Neural progenitor cell (in vitro differentiated cells): ENCODE measurements at regions not wholly inside any gene's neighbourhood (a gene's known extent, or its start where the extent isn't known, plus 50 kb on each side); places are given as distances from the start of the nearest gene placed in this dataset.

Source experiments
- DNase-seq: peaks from one replicate; pipeline ENCODE4 v3.0.0-alpha.2; 2016; ENCODE audit warnings: low spot score
- H2AFZ ChIP-seq: fragments of 200-600 bp; sonication (generic); replicated peaks from 2 replicates; pipeline ENCODE4 v1.6.1; 2016; ENCODE audit warnings: antibody characterized with exemption
- H3F3A ChIP-seq: fragments of 200-600 bp; sonication (generic); 2 replicates; pipeline ENCODE4 v1.6.1; 2016; ENCODE audit warnings: antibody characterized with exemption, low read depth
- H3K27ac ChIP-seq: fragments of 200-600 bp; sonication (generic); 2 replicates; pipeline ENCODE4 v1.5.1; 2016; ENCODE audit warnings: mild to moderate bottlenecking
- H3K27me3 ChIP-seq: fragments of 200-600 bp; sonication (generic); 2 replicates; pipeline ENCODE4 v1.6.1; 2016; ENCODE audit warnings: mild to moderate bottlenecking, moderate library complexity
- H3K36me3 ChIP-seq: fragments of 200-600 bp; sonication (generic); 2 replicates; pipeline ENCODE4 v1.5.1; 2016
- H3K4me1 ChIP-seq: fragments of 200-600 bp; sonication (generic); 2 replicates; pipeline ENCODE4 v1.6.1; 2016; ENCODE audit warnings: mixed run types
- H3K4me2 ChIP-seq: fragments of 200-600 bp; sonication (generic); 2 replicates; pipeline ENCODE4 v1.6.1; 2016
- H3K4me3 ChIP-seq: fragments of 200-600 bp; sonication (generic); 2 replicates; pipeline ENCODE4 v1.5.1; 2016
- H3K79me2 ChIP-seq: fragments of 200-600 bp; sonication (generic); 2 replicates; pipeline ENCODE4 v1.6.1; 2016; ENCODE audit warnings: low read depth
- H3K9ac ChIP-seq: fragments of 200-600 bp; sonication (generic); 2 replicates; pipeline ENCODE4 v1.6.1; 2016
- H3K9me3 ChIP-seq: fragments of 200-600 bp; sonication (generic); 2 replicates; pipeline ENCODE4 v1.5.1; 2016; ENCODE audit warnings: low read depth
- H4K20me1 ChIP-seq: fragments of 200-600 bp; sonication (generic); 2 replicates; pipeline ENCODE4 v1.6.1; 2016; ENCODE audit warnings: low read depth
- H3K27ac Mint-ChIP-seq: 3 replicates; pipeline ENCODE4 v1.8.0; 2021; ENCODE audit warnings: mixed read lengths
- H3K27me3 Mint-ChIP-seq: 2 replicates; pipeline ENCODE4 v1.8.0; 2022; ENCODE audit warnings: low read depth, mild to moderate bottlenecking, inconsistent platforms, moderate library complexity, mixed read lengths; ENCODE audit not compliant: insufficient read depth
- H3K36me3 Mint-ChIP-seq: 3 replicates; pipeline ENCODE4 v1.8.0; 2021; ENCODE audit warnings: mixed read lengths
- H3K4me1 Mint-ChIP-seq: 3 replicates; pipeline ENCODE4 v1.8.0; 2021; ENCODE audit warnings: mixed read lengths
- H3K4me3 Mint-ChIP-seq: 3 replicates; pipeline ENCODE4 v1.8.0; 2021; ENCODE audit warnings: mild to moderate bottlenecking, moderate library complexity, mixed read lengths
- H3K9me3 Mint-ChIP-seq: 3 replicates; pipeline ENCODE4 v1.8.0; 2020; ENCODE audit warnings: mixed read lengths
- EZH2 ChIP-seq: fragments of 200-600 bp; sonication (generic); IDR thresholded peaks from 2 replicates; pipeline ENCODE4 v1.6.1; 2017; ENCODE audit warnings: antibody characterized with exemption, mild to moderate bottlenecking, moderate library complexity
- EZH2phosphoT487 ChIP-seq: fragments of 200-600 bp; sonication (generic); IDR thresholded peaks from 2 replicates; pipeline ENCODE4 v1.6.1; 2017; ENCODE audit warnings: antibody characterized with exemption
- TF ChIP-seq, protein P1 (sequence below): fragments of 200-600 bp; sonication (generic); IDR thresholded peaks from 2 replicates; pipeline ENCODE4 v1.5.1; 2017; ENCODE audit warnings: antibody characterized with exemption, mild to moderate bottlenecking

DNA sequence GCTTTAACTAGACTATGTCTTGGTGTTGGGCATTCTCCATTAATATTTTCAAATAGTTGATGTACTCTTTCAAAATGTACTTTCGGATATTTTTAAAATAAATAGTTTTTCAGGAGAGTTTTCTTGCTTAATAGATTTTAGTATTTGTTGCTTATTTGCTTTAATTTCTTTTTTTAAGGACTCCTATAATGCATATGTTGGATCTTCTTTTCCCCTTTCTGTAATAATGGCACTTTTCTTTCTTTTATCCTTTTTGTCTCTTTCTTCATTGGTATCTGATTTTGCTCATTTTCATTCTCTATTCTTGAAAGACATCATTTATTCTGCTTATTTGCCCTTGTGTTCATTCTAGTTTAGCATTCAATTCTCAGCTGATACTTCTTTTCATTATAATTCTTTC, 791.6 kb downstream of the GALR1 start:
- H4K20me1 ChIP-seq: no peaks in the 10 kb centered on the region
- no peak overlapping the region for H3K27ac ChIP-seq
- no peaks in the 10 kb centered on the region for H3K36me3 ChIP-seq
- no peaks in the 10 kb centered on the region for H3K27me3 Mint-ChIP-seq
- H3K79me2 ChIP-seq: no peaks in the 10 kb centered on the region
- H3K4me1 Mint-ChIP-seq: no peaks in the 10 kb centered on the region
- no peak overlapping the region for H2AFZ ChIP-seq
- H3K4me3 ChIP-seq: no peak overlapping the region
- TF ChIP-seq EZH2phosphoT487: no peak
- no peak for TF ChIP-seq EZH2
- TF ChIP-seq, protein P1, sequence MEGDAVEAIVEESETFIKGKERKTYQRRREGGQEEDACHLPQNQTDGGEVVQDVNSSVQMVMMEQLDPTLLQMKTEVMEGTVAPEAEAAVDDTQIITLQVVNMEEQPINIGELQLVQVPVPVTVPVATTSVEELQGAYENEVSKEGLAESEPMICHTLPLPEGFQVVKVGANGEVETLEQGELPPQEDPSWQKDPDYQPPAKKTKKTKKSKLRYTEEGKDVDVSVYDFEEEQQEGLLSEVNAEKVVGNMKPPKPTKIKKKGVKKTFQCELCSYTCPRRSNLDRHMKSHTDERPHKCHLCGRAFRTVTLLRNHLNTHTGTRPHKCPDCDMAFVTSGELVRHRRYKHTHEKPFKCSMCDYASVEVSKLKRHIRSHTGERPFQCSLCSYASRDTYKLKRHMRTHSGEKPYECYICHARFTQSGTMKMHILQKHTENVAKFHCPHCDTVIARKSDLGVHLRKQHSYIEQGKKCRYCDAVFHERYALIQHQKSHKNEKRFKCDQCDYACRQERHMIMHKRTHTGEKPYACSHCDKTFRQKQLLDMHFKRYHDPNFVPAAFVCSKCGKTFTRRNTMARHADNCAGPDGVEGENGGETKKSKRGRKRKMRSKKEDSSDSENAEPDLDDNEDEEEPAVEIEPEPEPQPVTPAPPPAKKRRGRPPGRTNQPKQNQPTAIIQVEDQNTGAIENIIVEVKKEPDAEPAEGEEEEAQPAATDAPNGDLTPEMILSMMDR: no peak
- H3K27ac Mint-ChIP-seq: no peak overlapping the region
- no peak overlapping the region for H3K4me3 Mint-ChIP-seq
- peaks cover 14% of the 10 kb centered on the region for H3K9me3 ChIP-seq
- H3K36me3 Mint-ChIP-seq: no peaks in the 10 kb centered on the region
- H3K4me1 ChIP-seq: no peaks in the 10 kb centered on the region
- H3K9ac ChIP-seq: no peak overlapping the region
- no peak for DNase-seq
- no peak overlapping the region for H3K4me2 ChIP-seq
- no peaks in the 10 kb centered on the region for H3F3A ChIP-seq
- H3K27me3 ChIP-seq: no peaks in the 10 kb centered on the region
- H3K9me3 Mint-ChIP-seq: peaks cover 13% of the 10 kb centered on the region

DNA sequence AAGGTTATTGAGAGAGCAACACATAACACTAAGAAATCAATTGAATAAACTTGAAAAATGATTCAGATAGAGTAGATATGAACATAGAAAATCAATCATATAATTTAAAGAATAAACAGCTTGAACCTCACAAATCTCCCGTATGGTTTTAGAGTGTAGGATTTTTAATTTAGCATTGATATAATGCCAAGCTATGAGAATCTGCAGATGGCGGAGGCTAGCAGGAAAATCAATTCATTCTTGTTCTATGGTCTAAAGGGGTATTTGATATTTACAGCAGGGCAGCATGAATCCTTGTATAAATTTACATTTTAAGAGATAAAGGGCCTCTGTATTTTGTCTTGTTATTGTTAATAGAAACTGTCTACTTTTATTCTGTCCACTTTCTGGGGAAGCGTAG, 797.0 kb downstream of the GALR1 start:
- Histone ChIP-seq H3K4me3 (no peak overlapping the region), H3K27ac (no peak overlapping the region), H3K4me2 (no peak overlapping the region), H3K9me3 (peaks cover 4% of the 10 kb centered on the region), H3F3A (no peaks in the 10 kb centered on the region), H3K79me2 (no peaks in the 10 kb centered on the region), H2AFZ (no peak overlapping the region), H3K27me3 (no peaks in the 10 kb centered on the region), H3K9ac (no peak overlapping the region), H4K20me1 (no peaks in the 10 kb centered on the region), H3K4me1 (no peaks in the 10 kb centered on the region), H3K36me3 (no peaks in the 10 kb centered on the region)
- Mint-ChIP-seq H3K36me3 (no peaks in the 10 kb centered on the region), H3K27me3 (no peaks in the 10 kb centered on the region), H3K4me3 (no peak overlapping the region), H3K9me3 (no peaks in the 10 kb centered on the region), H3K4me1 (peaks cover 5% of the 10 kb centered on the region), H3K27ac (no peak overlapping the region)
- TF ChIP-seq EZH2phosphoT487 (no peak), EZH2 (no peak)
- TF ChIP-seq, protein P1: no peak
- DNase-seq: no peak

DNA sequence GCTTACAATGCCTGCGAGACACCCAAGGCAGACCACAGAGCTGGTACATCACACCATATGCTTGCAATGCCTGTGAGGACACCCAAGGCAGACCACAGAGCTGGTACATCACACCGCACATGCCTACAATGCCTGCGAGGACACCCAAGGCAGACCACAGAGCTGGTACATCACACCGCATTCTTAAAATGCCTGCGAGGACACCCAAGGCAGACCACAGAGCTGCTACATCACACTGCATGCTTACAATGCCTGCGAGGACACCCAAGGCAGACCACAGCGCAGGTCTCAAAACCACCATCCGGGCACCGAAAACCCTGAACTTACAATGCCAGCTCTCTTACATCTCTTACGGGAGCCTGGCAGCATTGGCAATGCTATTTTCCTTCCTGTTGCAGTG, 799.6 kb downstream of the GALR1 start:
- no peak overlapping the region for H3K9ac ChIP-seq
- H3F3A ChIP-seq: no peaks in the 10 kb centered on the region
- H3K36me3 ChIP-seq: no peaks in the 10 kb centered on the region
- Mint-ChIP-seq H3K36me3 (no peaks in the 10 kb centered on the region), H3K27ac (no peak overlapping the region), H3K9me3 (no peaks in the 10 kb centered on the region), H3K27me3 (peaks cover 2% of the 10 kb centered on the region), H3K4me3 (no peak overlapping the region), H3K4me1 (peaks cover 5% of the 10 kb centered on the region)
- H4K20me1 ChIP-seq: no peaks in the 10 kb centered on the region
- H3K4me2 ChIP-seq: no peak overlapping the region
- no peaks in the 10 kb centered on the region for H3K9me3 ChIP-seq
- H3K27me3 ChIP-seq: no peaks in the 10 kb centered on the region
- no peak overlapping the region for H3K27ac ChIP-seq
- no peaks in the 10 kb centered on the region for H3K79me2 ChIP-seq
- DNase-seq: no peak
- no peaks in the 10 kb centered on the region for H3K4me1 ChIP-seq
- no peak overlapping the region for H3K4me3 ChIP-seq
- no peak overlapping the region for H2AFZ ChIP-seq
- no peak for TF ChIP-seq EZH2phosphoT487
- TF ChIP-seq, protein P1: no peak
- no peak for TF ChIP-seq EZH2

DNA sequence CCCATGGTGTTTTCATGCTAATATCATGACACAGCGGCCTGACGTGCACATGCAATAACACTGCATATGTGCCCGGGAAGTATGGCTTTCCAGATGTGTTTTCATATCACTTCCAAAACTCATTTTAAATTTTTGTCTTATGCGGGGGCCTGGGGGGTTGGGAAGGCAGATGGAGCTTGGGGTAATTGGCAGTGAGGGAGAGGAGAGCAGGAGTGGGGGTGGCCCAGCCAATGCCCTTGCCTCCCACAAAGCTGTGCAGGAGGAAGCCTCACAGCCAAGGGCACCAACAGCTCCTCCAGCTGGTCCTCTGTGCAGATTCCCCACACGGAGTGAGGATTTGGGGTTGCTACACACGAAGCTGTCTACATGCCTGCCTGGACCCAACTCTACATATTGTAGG, 805.2 kb downstream of the GALR1 start:
- Histone ChIP-seq H2AFZ (no peak overlapping the region), H3K4me3 (no peak overlapping the region), H3K27me3 (no peaks in the 10 kb centered on the region), H3K9me3 (no peaks in the 10 kb centered on the region), H3K4me1 (no peaks in the 10 kb centered on the region), H3K79me2 (no peaks in the 10 kb centered on the region), H3F3A (no peaks in the 10 kb centered on the region), H3K36me3 (no peaks in the 10 kb centered on the region), H3K27ac (no peak overlapping the region), H3K9ac (no peak overlapping the region), H4K20me1 (no peaks in the 10 kb centered on the region), H3K4me2 (no peak overlapping the region)
- Mint-ChIP-seq H3K36me3 (no peaks in the 10 kb centered on the region), H3K27me3 (peaks cover 2% of the 10 kb centered on the region), H3K9me3 (no peaks in the 10 kb centered on the region), H3K27ac (no peak overlapping the region), H3K4me1 (no peaks in the 10 kb centered on the region), H3K4me3 (no peak overlapping the region)
- TF ChIP-seq, protein P1: no peak
- TF ChIP-seq EZH2phosphoT487 (no peak), EZH2 (no peak)
- no peak for DNase-seq
